ENCODE measurements at regions not wholly inside any gene's neighbourhood (a gene's known extent, or its start where the extent isn't known, plus 50 kb on each side); places are given as distances from the start of the nearest gene placed in this dataset.

DNA sequence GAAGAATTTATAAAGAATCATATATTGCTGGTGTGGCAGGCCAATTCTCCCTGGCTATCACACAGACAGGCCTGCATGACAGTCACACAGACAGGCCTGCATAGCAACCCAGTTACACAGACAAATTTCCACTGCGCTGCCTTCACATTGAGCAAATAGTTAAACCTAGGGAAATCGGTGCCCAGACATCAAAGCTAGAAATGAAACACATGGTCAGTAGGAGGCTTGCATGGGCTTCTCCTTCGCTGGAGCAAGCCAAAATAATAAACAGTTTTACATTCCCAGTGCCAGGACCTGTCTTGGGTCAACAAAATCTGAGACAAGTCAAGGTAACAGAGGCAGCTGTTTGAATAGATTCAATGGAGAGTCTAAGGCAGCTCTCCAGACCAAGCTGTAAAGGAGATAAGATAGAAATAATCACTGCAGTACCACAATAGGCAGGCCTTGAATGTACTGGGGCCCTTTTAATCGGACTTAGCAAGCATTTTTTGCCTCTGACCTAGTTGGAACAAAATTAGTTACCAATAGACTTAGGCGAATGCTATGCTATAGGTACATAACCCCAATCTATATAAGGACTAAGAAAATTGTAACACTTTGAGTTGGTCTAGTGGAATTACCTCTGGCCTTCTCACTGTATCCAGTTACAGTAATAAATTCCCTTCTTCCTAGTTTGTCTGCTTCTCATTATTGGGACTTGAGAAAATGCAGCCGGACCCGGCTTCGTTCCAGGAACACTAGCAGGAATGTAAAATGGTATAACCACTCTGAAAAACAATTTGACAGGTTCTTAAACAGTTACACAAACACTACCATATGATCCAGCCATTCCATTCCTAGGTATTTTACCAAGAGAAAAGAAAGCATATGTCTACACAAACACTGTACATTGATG is 274.7 kb upstream of the UBE2E2 start:
- H3K4me1 ChIP-seq (ENCODE audit: insufficient read depth, low read length): no peaks in the 10 kb centered on the region
- H3K36me3 ChIP-seq (ENCODE audit: insufficient read depth, low read length): no peaks in the 10 kb centered on the region
- H3K4me3 ChIP-seq (ENCODE audit: low read length): no peak overlapping the region
- no peaks in the 10 kb centered on the region for H3K9me3 ChIP-seq (ENCODE audit: low read length)
- no peak overlapping the region for H2AFZ ChIP-seq (ENCODE audit: low read depth, low read length)
- H3K27me3 ChIP-seq (ENCODE audit: insufficient read depth, low read length): no peaks in the 10 kb centered on the region

DNA sequence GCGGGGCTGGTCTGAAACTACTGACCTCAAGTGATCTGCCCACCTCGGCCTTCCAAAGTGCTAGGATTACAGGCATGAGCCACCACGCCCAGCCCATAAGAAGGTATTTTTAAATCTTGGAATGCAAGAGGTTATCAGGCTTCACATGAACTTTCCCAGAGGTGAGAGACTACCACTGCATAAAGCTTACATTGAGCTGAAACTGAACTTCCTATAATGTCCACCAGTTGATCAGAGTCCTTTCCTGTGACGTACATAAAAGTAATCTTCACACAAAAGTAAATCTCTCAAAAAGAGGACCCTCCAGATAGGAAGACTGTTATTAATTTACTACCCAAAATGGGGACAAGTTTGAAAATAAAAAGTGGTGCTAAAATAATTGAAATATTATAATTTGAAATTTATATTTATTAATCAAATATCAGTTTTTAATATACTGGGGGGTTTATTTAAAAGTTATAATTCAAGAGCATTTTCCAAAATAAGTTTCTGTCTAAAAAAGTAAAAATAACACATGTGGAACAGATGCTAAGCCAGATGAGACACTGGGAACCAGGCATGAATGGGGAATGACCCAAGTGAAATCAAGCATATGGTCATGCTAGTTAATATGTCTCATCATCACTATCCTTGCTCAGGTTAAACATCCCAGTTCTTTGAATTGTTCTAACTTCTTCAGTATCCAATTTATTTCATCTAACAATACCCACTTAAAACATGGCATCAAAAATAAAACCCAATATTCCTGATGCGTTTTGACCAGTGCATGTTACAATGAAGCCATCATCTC is 269.9 kb upstream of the UBE2E2 start:
- no peaks in the 10 kb centered on the region for H3K27me3 ChIP-seq (ENCODE audit: insufficient read depth, low read length)
- H3K4me1 ChIP-seq (ENCODE audit: insufficient read depth, low read length): no peaks in the 10 kb centered on the region
- no peak overlapping the region for H2AFZ ChIP-seq (ENCODE audit: low read depth, low read length)
- H3K36me3 ChIP-seq (ENCODE audit: insufficient read depth, low read length): no peaks in the 10 kb centered on the region
- no peaks in the 10 kb centered on the region for H3K9me3 ChIP-seq (ENCODE audit: low read length)
- no peak overlapping the region for H3K4me3 ChIP-seq (ENCODE audit: low read length)

DNA sequence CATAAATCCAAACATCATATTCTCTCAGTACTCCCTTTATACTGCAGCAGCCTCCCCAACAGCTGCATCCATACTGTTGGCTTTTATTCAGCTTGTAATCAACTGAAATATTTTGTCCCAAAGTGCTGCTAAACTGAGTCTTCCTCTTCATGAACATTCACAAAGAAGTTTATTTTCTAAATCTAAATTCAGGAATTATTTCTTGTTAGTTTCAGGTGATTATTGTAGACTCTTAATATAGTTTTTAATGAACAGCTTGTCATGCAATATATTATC is 269.3 kb upstream of the UBE2E2 start:
- Histone ChIP-seq H2AFZ (ENCODE audit: low read depth, low read length) (no peak overlapping the region), H3K36me3 (ENCODE audit: insufficient read depth, low read length) (no peaks in the 10 kb centered on the region), H3K9me3 (ENCODE audit: low read length) (no peaks in the 10 kb centered on the region), H3K27me3 (ENCODE audit: insufficient read depth, low read length) (no peaks in the 10 kb centered on the region), H3K4me1 (ENCODE audit: insufficient read depth, low read length) (no peaks in the 10 kb centered on the region), H3K4me3 (ENCODE audit: low read length) (no peak overlapping the region)

DNA sequence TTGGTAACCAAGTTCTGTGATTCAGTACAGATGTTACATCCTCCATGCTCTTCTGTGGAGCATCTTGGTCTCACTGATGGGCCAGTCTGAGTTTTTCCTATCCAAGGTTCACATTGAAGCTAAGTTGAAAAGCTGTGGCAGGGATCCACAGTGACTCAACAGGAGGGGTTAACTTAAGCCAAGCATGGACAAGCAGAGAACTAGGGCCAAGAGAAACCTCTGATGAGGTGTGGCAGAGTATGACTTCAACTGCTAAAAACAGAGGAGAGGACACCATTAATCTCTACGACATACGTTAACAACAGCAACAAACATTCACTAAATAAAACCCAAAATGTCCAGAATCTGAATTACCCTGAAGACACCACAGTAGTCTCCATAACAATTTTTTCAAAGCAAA is 268.1 kb upstream of the UBE2E2 start:
- H3K4me3 ChIP-seq (ENCODE audit: low read length): no peak overlapping the region
- H3K9me3 ChIP-seq (ENCODE audit: low read length): no peaks in the 10 kb centered on the region
- H3K27me3 ChIP-seq (ENCODE audit: insufficient read depth, low read length): no peaks in the 10 kb centered on the region
- H2AFZ ChIP-seq (ENCODE audit: low read depth, low read length): no peak overlapping the region
- no peaks in the 10 kb centered on the region for H3K4me1 ChIP-seq (ENCODE audit: insufficient read depth, low read length)
- H3K36me3 ChIP-seq (ENCODE audit: insufficient read depth, low read length): no peaks in the 10 kb centered on the region

DNA sequence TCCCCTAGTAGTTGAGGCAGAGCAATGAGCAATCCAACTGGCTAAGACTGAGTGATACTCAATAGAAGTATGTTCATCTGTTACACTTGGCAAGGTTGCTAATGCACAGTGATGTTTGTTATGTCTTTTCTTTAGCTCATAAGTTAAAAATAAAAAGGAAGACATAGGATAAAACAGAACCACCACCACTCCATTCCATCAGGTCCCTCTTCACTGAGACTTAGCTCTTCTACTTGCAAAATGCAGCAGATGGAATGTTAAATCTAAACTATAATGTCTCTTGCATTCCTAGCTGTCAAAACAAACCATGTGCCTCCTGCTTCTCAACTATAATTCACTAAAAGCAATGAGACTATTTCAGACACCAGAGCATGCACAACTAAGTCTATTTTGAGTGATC is 265.6 kb upstream of the UBE2E2 start:
- no peak overlapping the region for H2AFZ ChIP-seq (ENCODE audit: low read depth, low read length)
- H3K4me3 ChIP-seq (ENCODE audit: low read length): no peak overlapping the region

DNA sequence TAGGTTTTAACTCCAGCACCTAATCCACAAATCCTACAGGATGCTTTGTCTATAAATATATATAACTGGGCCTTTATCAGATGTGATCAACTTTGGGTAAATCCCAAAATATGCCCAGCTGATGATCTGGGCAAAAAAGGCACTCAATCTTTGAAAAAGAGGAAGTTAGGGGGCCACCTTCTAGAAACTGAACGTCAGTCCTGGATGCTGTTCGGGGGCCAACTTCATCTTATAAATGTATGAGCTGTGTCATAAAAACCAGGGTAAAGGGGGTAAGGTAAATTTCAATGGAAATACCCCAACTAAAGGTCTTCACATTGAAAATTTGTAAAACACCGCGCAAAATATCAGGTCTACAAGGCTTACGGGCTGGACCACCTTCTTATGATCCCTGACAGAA is 264.4 kb upstream of the UBE2E2 start:
- no peak overlapping the region for H3K4me3 ChIP-seq (ENCODE audit: low read length)
- no peaks in the 10 kb centered on the region for H3K27me3 ChIP-seq (ENCODE audit: insufficient read depth, low read length)
- H3K4me1 ChIP-seq (ENCODE audit: insufficient read depth, low read length): no peaks in the 10 kb centered on the region
- no peak overlapping the region for H2AFZ ChIP-seq (ENCODE audit: low read depth, low read length)
- no peaks in the 10 kb centered on the region for H3K9me3 ChIP-seq (ENCODE audit: low read length)
- no peaks in the 10 kb centered on the region for H3K36me3 ChIP-seq (ENCODE audit: insufficient read depth, low read length)

More for the DNA sequence above, 265.6 kb upstream of the UBE2E2 start:
- Histone ChIP-seq H3K36me3 (ENCODE audit: insufficient read depth, low read length) (no peaks in the 10 kb centered on the region), H3K9me3 (ENCODE audit: low read length) (no peaks in the 10 kb centered on the region), H3K4me1 (ENCODE audit: insufficient read depth, low read length) (no peaks in the 10 kb centered on the region), H3K27me3 (ENCODE audit: insufficient read depth, low read length) (no peaks in the 10 kb centered on the region)

DNA sequence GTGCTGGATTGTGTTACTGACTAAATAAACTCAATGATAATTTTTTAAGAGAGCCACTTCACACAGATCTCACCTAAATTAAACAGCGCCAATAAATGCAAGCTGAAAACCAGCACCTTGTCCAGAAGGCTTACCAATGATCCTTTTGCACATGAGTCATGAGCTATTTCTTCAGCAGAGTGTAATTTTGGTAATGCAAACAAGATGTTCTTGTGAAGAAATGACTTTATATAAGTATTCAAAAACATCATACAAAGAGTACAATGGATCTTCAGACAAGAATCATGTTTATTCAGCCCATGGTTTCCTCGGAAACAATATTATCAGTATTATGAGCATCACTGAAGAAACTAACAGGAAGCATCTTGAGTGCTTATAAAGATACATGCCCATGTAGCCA is 263.8 kb upstream of the UBE2E2 start:
- Histone ChIP-seq H2AFZ (ENCODE audit: low read depth, low read length) (no peak overlapping the region), H3K27me3 (ENCODE audit: insufficient read depth, low read length) (no peaks in the 10 kb centered on the region), H3K4me3 (ENCODE audit: low read length) (no peak overlapping the region), H3K4me1 (ENCODE audit: insufficient read depth, low read length) (no peaks in the 10 kb centered on the region), H3K9me3 (ENCODE audit: low read length) (no peaks in the 10 kb centered on the region), H3K36me3 (ENCODE audit: insufficient read depth, low read length) (no peaks in the 10 kb centered on the region)

DNA sequence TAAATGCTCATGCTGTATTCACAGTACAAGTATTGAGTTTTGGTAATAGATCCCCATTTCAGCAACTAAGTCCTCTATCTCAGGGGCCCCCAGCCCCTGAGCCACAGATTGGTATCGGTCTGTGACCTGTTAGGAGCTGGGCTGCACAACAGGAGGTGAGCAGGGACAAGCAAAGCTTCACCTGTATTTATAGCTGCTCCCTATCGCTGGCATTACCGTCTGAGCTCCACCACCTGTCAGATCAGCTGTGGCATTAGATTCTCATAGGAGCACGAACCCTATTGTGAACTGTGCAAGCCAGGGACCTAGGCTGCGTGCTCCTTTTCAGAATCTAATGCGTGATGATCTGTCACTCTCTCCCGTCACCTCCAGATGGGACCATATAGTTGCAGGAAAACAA is 262.8 kb upstream of the UBE2E2 start:
- no peak overlapping the region for H2AFZ ChIP-seq (ENCODE audit: low read depth, low read length)
- no peaks in the 10 kb centered on the region for H3K4me1 ChIP-seq (ENCODE audit: insufficient read depth, low read length)
- no peaks in the 10 kb centered on the region for H3K36me3 ChIP-seq (ENCODE audit: insufficient read depth, low read length)
- no peaks in the 10 kb centered on the region for H3K9me3 ChIP-seq (ENCODE audit: low read length)
- no peak overlapping the region for H3K4me3 ChIP-seq (ENCODE audit: low read length)
- no peaks in the 10 kb centered on the region for H3K27me3 ChIP-seq (ENCODE audit: insufficient read depth, low read length)

DNA sequence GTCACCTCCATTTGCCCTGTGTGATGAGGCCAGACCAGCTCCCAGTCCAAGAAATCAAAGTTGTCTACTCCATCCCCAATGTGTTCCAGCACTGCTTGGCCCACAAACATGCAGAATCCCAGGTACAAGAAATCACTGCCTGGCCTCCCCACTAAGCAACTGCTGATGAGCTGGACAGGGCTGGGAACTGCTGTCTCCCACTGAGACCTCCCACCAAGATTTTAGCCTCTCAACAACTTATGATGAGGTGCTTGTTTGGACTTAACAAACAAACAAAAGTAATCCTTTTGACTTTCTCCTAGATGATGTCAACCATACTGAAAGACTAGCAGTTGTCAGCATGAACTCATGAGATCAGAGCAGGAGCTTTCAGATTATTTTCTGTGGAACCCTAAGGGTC is 260.1 kb upstream of the UBE2E2 start:
- no peaks in the 10 kb centered on the region for H3K36me3 ChIP-seq (ENCODE audit: insufficient read depth, low read length)
- H3K4me3 ChIP-seq (ENCODE audit: low read length): no peak overlapping the region
- no peaks in the 10 kb centered on the region for H3K4me1 ChIP-seq (ENCODE audit: insufficient read depth, low read length)
- no peaks in the 10 kb centered on the region for H3K9me3 ChIP-seq (ENCODE audit: low read length)
- no peaks in the 10 kb centered on the region for H3K27me3 ChIP-seq (ENCODE audit: insufficient read depth, low read length)
- H2AFZ ChIP-seq (ENCODE audit: low read depth, low read length): no peak overlapping the region

DNA sequence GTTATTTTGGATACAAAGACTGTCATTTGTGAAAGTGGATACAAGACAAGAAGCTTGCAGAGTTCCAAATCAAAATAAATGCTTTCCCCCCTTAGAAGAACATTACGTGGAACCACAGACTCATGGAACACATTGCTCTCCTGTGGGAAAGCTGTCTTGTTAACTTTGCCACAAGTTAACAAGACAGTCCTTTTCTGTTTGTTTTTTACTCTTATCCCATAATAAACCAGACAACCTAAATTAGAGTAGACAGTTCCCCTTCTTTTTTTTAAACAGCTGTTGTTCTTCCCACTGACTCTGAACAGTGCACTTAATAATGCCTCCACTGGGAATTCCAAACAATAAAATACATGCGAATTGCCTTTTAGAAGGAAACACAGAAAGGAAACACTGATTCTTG is 255.3 kb upstream of the UBE2E2 start:
- Histone ChIP-seq H3K4me1 (ENCODE audit: insufficient read depth, low read length) (peaks cover 6% of the 10 kb centered on the region), H3K36me3 (ENCODE audit: insufficient read depth, low read length) (no peaks in the 10 kb centered on the region), H2AFZ (ENCODE audit: low read depth, low read length) (no peak overlapping the region), H3K27me3 (ENCODE audit: insufficient read depth, low read length) (no peaks in the 10 kb centered on the region), H3K4me3 (ENCODE audit: low read length) (no peak overlapping the region), H3K9me3 (ENCODE audit: low read length) (no peaks in the 10 kb centered on the region)

DNA sequence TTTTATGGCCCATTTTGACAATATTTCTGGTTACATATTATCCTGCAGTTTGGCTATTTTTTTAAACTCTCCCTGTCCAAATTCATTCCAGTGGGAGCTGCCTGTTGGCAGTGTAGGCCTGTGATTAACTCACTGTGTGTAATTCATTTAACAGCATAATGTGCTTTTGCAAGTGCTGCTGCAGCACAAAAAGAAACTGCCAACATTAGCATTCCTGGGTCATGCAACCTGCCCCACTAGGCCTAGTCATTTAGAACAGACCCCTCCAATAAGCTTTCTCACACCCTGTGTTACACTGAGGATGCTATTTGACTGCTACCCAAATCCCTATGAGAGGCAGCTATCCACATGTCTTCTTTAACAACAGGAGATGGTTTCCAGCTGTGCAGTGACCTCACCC is 251.2 kb upstream of the UBE2E2 start:
- Histone ChIP-seq H3K36me3 (ENCODE audit: insufficient read depth, low read length) (no peaks in the 10 kb centered on the region), H3K4me3 (ENCODE audit: low read length) (no peak overlapping the region), H2AFZ (ENCODE audit: low read depth, low read length) (no peak overlapping the region), H3K27me3 (ENCODE audit: insufficient read depth, low read length) (no peaks in the 10 kb centered on the region), H3K4me1 (ENCODE audit: insufficient read depth, low read length) (peaks cover 14% of the 10 kb centered on the region), H3K9me3 (ENCODE audit: low read length) (no peaks in the 10 kb centered on the region)

DNA sequence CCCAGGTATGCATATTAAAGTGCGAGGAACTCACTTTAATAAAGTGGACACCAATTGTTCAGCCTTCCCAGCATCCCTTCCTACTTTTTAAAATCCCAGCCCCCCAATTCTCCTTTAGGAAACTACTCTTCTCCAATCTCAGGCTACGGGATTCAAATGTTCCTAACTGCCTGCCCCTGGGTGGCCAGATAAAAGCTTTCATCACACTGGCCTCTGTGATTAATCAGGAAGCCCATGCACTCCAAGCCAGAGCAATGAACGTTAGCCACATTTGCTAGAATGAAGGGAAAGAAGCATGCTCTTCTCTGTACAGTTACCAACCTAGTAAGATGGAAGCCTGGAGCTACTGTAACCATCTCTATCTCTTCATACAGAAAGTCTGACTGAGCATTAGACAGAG is 250.3 kb upstream of the UBE2E2 start:
- Histone ChIP-seq H3K4me3 (ENCODE audit: low read length) (no peak overlapping the region), H3K36me3 (ENCODE audit: insufficient read depth, low read length) (no peaks in the 10 kb centered on the region), H3K9me3 (ENCODE audit: low read length) (no peaks in the 10 kb centered on the region)

DNA sequence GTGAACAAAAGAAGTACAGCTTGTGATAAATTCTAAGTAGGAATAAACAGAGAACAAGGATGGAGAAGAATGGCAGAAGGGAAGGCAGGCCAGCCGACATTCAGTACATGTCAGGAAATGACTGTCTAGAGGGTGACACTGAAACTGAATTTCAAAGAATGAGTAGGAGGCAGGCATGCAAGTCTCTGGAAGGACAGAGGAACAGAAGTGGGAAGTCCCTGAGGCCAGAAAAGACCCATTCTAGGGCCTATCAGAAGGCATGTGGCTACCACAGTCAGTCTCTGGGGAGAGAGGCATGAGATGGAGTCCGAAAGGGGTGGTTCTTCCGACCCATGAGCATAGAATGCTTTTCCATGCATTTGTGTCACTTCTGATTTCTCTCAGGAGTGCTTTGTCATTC is 243.5 kb upstream of the UBE2E2 start:
- Histone ChIP-seq H2AFZ (ENCODE audit: low read depth, low read length) (no peak overlapping the region), H3K4me1 (ENCODE audit: insufficient read depth, low read length) (peaks cover 8% of the 10 kb centered on the region), H3K27me3 (ENCODE audit: insufficient read depth, low read length) (no peaks in the 10 kb centered on the region), H3K9me3 (ENCODE audit: low read length) (no peaks in the 10 kb centered on the region), H3K36me3 (ENCODE audit: insufficient read depth, low read length) (no peaks in the 10 kb centered on the region), H3K4me3 (ENCODE audit: low read length) (no peak overlapping the region)

More for the DNA sequence above, 250.3 kb upstream of the UBE2E2 start:
- H3K27me3 ChIP-seq (ENCODE audit: insufficient read depth, low read length): no peaks in the 10 kb centered on the region
- H3K4me1 ChIP-seq (ENCODE audit: insufficient read depth, low read length): peaks cover 14% of the 10 kb centered on the region
- no peak overlapping the region for H2AFZ ChIP-seq (ENCODE audit: low read depth, low read length)
